Islet of Langerhans (tissue), 1 donor: ENCODE measurements at regions not wholly inside any gene's neighbourhood (a gene's known extent, or its start where the extent isn't known, plus 50 kb on each side); places are given as distances from the start of the nearest gene placed in this dataset.

ENCODE experiments used
- FAIRE-seq: peaks from one replicate; lab custom pipeline; 2011; peaks lifted over from hg19 to GRCh38; lab: Jason Lieb, UNC

DNA sequence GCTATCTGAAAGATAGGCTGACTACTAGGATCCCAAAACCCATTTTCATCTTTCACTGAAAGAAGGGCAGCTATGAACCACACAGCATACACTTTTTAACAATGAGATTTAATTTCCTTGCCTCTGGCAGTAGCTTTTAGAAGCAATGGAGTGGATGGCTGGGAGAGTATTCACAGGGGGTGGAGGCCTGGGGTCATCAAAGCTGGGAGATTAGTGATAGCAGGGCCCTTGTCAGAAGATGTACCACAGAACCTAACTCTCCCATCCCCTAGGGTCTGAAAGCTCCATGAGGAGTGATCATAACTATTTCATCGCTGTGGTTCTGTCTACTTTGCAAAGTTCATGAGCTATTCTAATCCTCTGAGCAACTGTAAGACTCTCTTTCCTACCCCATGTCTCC is 332.2 kb downstream of the PRELID2 start:
- FAIRE-seq = no peak

DNA sequence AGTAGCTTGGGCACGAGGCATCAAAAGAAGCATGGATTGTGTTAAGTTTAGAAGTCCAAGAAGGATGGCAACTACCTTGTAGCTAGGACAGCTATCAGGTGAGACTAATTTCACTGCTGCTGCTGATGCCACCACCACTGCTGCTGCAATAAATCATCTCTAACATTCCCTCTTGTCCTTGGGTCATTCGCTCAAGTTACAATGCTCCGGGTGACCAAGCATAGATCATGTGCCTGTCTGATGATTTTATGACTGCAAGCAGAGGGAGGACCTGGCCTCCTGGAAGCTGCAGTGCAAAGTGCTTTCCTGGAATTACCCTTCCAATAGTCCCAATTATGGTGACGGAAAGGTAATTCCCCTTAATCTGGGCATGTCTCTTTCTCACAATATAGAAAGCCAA is 334.4 kb downstream of the PRELID2 start:
- FAIRE-seq = no peak

DNA sequence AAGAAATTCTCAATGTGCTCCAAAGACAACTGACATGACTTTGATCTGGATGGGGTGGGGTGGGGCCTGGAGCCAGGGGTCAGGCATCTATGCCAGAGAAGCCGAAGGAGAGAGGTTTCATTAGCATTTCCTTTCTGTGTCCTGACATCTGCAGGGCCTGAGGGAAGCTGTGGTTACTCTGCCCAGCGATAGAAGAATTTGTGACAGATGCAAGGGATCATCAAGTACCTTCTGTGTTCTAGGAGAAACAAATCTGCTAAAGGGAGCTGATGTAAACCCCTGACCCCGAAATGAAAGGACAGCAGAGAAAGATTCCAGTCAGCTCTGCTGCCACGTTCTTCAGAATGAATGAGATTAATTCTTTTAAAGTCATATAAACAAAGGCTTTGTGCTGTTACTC is 335.7 kb downstream of the PRELID2 start:
- no peak for FAIRE-seq

DNA sequence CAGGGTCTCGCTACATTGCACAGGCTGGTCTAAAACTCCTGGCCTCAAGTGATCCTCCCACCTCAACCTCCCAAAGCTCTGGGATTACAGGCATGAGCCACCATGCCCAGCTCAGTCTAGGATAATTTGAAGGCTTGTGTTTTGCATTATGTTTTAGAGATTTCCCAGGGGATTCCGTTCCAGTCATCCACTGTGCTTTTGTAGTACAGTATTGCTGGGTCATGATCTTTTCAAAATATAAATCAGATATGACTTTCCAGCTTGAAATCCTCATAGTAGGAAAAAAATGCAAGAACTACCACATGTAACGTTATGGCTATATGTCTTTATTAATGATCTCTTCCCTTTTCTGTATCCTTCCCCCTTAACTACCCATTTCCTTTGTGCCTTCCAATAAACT is 338.1 kb downstream of the PRELID2 start:
- FAIRE-seq = no peak

DNA sequence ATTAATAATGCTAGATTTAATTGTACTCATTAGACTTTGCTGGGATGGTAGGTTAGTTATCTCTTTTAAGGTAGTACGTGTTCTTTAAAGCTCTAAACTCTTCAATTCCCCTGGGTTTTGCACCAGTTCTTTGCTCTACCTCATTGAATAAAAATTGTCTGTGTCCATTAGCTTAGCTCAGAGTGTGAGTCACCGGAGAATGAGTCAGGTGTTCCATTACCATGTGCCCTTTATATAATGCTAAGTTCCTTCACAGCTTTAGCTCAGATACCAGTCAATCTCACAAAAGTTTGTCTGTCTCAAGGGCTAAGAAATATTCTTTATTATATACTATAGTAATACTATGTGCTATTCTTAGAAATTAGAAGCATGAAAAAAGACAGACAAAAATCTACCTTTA is 339.4 kb downstream of the PRELID2 start:
- FAIRE-seq = peak; percentile 17

DNA sequence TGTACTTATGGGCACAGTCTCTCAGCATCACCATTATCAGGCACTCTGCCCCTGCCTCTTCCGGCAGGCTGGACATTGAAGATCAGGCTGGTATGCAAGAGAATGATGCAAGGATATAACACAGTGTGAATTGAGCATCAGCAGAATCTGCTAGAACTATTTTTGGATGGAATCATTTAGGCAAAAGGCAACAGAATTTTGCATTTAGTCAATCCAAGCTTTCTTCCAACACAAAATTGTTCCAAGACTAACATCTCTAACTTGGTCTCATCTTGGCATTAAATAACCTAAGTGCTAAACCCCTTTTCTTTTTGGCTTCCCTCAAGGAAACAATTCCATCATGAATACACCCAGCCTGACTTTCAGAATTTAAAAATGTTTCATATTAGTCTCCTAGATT is 339.9 kb downstream of the PRELID2 start:
- FAIRE-seq = no peak

DNA sequence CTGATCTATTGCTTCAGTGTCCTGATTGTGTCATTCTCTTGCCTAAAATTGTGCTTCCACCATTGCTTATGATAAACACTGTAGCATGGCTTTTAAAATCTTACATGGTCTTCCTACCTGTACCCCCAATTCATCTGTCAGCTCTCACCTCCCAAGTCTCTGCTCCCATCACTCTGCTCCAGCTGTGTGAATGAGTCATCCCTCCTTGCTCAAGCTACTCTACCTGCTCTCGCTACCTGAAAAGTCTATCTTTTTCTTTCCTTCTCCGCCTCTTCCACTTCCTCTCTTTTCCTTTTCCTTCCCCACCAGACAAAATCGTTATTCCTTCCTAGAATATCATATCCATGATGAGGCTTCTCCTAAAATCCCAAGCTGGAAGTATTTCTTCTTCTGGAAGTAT is 341.7 kb downstream of the PRELID2 start:
- FAIRE-seq = no peak

DNA sequence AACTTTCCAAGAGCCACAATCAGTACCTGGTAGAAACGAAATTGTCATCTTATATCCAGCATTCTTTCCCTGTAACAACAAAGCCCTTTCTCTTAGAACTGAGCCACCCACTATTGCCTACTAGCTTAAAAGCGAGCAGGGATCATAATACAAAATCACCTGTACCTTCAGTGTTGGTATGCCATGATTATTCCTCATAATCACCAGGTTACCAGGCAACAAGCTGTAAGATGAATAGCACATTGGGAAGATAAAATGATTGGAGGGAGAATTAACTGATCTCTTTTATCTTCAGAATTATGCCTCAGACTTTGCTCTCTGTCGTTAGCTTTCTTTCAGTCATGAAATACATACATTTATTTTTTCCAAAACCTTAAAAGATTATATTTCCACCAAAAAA is 345.6 kb downstream of the PRELID2 start:
- FAIRE-seq = no peak

DNA sequence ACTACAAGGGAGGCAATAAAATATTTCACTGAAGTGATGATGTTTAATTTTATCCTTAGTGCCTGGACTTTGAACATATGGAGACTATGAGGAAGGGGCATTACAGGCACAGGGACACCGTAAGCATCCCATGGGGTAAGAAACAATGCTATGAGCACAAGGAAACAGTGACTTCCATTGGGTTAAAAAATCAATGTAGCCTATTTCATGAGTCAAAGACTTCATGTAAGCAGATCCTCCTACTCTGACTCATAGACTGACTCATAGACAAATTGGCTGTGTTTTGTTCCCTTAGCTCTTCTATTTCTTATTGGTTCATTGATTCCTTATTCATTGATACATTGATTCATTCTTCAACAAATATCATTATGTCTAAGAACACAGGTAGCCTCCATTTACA is 351.0 kb downstream of the PRELID2 start:
- FAIRE-seq = peak; percentile 9

DNA sequence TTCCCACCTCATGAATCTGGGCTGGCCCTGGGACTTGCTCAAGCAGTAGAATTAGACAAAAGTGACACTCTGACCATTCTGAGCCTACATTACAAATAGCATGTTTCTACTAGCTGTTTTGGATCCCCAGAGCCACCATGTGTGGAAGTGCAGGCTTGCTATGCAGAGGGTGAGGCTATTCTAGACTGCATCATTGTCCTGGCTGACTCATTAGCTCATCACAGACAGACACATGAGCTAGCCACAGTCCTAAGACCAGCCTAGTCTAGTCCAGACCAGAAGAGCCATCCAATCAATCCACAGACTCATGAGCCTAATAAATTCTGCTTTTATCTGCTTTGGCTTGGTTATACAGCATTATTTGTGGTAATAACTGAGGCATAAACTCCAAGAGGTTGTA is 351.9 kb downstream of the PRELID2 start:
- no peak for FAIRE-seq

DNA sequence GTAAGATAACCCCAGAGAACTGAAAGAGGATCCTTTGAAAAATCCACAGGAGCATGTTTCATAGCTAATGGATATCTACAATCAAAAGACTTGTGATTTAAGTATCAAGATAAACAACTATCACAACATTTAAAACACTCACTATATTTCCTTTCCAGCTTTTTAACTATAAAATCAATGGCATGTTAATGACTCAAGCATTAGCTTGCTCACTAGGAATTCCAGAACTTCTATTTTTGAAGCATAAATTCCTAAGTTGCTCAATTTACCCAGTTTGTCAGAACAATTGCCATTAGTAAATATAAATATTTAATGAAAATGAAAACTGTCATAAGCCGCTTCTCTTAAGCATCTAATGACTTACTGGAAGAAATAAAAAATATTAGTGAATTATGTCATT is 355.3 kb downstream of the PRELID2 start:
- FAIRE-seq = no peak

DNA sequence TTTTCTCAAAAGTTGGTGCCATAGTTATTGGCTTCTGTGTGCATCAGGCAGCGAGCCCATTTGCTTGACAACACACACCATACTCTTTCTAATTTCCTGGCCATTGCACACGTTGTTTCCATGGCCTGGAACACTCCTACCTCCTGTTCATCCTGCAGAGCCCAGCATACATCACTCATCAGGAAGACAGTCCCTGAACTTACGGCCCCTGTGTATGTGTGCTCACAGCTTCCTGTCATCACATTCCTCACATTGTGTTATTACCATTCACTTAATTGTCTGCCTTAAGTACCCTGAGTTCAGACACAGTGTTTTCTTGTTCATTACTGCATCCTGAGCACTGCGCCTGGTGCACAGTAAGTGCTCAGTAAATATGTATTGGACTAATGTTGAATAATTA is 355.9 kb downstream of the PRELID2 start:
- FAIRE-seq = no peak

DNA sequence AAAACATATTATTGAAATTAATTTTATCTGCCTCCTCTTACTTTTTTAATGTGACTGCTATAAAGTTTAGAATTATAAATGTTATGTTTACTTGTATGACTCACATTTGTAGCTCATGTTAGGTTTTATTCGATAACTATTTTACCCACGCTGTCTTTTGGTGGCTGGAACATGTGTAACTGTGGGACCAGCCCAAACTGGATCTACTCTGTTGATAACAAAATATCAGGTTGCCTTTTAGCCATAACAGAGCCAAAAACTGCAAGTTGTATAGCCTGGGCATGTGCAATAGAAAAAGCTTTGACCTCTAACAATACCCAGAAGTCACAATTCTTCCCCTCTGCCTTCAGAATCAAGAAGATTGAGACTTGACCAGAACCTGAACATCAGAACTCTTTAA is 356.5 kb downstream of the PRELID2 start:
- no peak for FAIRE-seq

DNA sequence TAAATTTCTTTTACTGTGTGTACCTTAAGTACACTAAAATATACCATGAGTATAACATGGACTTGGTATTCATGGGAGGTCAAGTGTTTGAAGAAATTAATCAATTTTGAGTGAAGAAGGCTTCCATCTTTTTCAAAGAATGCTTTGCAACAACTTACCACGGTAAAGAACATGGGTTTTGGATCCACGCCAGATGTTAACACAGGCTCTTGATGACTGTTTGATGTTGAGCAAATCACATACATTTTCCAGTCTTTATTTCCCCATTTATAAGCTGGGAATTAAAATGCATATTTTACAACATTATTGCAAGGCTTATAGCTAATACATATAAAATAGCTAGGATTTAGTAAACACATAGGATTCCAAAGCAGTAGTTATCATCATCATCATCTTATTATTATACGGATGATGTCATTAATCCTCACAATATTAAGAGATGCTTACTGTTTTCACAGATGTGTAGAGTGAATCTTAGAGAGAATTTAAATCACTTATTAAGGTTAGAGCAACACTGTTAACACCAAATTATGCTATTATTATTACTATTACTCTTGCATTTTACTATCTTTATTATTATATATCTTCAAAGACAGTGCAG is 362.0 kb downstream of the PRELID2 start:
- no peak for FAIRE-seq

DNA sequence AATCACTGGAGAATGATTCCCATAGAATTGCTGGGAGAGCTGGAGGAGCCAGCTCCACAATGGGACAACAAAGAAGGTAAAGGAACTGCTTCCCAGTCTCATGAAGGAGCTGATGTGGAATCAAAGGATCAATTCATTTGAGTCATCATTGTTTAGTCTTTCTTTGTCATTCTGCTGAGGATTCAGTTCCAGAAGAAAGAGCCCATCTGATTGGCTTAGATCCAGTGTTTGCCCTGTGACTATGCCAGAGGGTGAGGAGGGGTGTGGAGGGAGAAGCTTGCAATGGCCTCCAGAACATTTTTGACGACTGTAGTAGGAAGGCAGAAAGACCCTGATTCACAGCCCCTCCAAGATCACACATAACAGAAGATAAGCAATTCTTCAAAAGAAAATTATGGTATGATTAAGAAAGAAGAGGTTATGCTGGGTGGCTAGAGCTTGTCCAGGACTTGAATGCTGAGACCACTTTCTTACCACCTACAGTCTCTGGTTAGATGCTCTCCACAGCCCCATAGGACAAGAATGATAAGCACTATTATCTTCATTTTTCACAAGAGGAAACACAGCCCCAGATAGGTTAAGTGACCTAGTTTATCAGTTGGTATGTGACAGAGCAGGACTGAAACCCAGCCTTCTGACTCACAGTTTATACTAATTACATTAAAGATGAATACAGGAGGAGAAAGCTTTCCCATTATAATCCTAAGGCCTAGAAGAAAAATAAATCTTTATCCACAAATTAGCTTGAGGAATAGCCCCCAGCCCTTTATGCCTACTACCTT is 363.1 kb downstream of the PRELID2 start:
- no peak for FAIRE-seq

DNA sequence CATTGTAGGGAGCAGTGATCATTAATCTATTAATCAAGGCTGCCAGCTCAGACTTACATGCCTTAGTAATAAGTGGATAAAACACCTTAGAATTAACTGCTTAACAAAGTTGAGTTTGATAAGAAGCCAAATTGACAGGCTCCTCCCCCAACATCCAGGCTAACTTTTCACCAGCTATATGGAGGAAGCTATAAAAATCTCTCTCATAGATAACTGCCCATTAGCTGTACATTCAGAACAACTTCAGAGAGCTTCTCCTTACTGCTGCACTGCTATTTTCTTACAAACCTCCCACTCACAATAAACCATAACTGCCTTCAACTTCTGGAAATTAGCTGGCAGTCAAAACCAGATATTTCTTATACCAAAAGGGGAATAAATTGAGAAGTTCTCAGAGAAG is 364.1 kb downstream of the PRELID2 start:
- no peak for FAIRE-seq

DNA sequence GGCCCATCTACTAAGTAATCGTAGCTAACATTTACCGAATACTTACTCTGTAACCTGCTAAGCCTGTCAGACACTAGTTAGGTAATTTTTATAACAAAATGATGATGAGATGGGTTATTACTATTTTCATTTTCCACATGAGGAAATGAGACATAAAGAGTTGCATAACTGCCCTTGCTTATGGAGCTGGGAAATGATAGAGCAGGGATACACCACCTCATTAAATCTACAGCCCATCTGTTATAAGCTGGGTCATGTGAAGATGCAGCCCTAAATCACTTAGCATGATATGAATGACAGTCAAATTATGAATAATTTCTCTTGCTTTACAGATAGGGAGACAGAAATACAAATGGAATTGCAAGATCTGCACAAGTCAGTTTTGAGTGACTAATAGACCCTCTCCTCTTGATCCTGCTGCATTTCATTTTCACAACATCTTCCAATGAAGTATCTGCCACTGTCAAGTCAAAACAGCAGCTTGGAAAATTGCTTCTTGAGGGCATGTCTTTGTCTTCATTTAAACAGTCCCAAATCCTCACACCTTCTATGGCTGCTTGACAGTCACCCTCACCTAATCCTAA is 364.7 kb downstream of the PRELID2 start:
- no peak for FAIRE-seq

DNA sequence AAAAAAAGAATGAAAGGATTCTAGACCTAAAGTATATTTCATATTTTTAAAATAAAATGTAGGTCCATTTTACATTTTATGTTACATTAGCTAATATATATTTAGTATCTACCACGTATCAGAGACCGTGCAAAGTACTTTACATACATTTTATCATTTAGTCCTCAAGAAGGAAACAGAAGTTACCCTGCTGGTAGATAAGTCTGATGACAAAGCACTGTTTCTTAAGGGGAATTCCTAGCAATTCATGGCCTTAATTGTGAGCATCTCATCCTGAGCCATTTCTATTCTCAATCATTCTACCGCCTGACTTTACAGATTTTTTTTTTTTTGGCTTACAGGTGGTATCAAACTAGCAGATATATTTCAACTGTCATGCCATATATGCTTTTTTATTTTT is 367.7 kb downstream of the PRELID2 start:
- no peak for FAIRE-seq

DNA sequence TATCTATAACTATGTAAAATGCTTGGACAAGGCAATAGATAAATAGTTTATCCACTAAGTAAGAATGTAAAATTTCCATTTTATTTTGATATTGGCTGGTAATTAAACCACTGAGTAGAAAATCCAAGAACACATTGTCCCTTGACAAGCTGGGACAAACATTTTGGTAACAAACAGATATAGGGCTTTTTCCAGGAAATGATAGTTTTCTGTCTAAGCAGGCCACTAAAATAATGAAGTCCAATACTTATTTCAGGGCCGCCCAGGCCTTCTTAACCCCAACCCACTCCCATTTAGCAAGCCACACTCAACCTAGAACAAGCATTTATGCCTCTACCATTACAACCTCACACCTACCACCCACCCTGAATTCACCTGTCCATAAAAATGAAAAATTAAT is 368.6 kb downstream of the PRELID2 start:
- FAIRE-seq = no peak

DNA sequence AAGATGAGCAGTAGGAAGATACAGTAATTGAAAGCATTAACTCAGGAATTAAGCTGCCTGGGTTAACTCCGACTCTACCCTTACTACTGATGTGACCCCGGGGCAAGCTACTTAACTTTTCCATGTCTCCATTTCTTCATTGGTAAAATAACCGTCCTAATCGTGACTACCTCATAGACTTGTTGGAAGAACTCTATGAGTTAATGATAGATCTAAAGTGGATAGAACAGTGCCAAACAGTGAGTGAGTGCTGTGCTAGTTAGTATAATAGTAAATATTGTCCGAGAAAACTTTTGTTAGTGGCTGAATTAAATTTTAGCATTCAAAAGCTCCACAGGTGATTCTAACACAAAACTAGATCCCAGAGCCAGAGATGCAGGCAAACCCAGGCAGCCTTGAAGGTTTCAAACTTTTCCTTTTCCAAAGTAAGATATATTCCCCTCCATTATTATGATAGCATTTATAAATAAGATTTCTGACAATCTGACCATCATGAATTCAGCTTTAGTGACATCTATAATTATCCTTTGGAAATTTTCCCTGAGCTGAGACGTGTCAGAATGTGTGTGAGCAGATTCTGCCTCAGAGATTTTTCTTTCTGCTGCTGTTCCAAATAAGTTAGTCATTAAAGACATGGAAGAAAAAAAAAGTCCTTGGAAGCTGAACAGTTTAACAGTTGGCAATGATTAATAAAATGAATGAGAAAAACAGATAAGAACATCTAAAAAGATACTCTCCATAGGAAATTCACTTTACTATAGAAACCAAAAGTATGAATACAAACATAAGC is 369.5 kb downstream of the PRELID2 start:
- no peak for FAIRE-seq

DNA sequence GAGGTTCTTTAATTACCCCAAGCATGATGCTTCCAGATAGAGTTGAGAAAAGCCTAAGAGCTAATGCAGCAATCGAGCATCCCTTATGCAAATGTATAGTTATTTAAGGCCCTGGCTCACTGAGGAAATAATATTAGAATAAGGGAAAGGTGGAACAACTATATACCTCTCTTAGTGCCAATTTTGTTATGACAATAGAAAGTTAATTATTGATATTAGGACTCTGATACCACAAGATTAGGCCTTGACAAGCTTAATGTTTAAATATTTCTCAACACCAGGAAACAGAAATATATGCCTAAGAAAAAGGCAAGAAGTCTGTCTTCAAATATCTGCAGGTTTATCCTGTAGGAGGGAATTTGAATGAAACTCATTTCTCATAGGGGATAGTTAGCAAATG is 371.0 kb downstream of the PRELID2 start:
- no peak for FAIRE-seq

DNA sequence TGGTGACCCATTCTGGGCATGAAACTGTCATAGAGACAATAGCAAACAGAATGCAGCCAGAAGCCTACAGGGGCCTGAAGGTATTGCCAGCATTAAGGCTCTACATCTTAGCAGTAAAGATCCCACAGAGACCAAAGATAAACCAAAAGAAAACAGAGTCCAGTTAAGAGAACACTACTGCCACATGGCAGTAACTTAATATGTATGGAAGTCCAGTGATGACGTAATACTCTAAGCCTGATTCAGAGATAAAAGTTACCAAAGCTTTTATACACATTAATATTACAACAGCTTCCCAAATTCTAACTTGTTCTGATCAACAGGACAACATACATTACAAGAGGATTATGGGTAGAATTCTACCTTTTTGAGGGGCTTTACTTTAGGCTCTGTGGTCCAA is 371.5 kb downstream of the PRELID2 start:
- no peak for FAIRE-seq

DNA sequence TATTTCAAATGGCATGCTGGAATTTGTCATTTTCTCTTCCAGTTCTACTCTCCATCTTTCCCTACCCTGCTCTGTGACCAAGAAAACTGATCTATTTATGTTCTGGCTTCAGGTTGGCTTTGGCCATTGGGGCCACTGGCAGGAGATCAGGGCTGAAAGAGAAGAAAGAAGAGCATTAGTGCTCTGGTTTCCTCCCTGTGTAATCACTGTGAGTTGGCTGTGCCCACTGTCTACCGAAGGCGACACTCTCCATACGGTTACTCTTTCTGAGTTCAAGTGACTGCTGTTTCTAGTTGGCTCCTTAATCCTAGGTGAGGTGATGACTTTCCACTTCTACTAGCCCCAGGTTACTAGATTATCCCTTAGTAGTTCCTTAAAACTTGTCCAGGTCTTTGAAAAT is 372.6 kb downstream of the PRELID2 start:
- no peak for FAIRE-seq
